Trophoblast cell (in vitro differentiated cells and primary cell): ENCODE measurements at regions not wholly inside any gene's neighbourhood (a gene's known extent, or its start where the extent isn't known, plus 50 kb on each side); places are given as distances from the start of the nearest gene placed in this dataset.

Source experiments
- DNase-seq, 2 donors: peaks; one replicate each; pipeline ENCODE4 v3.0.0-alpha.2; 2016
- H2AFZ ChIP-seq: 2 replicates; pipeline ENCODE4 v1.6.1; 2013; ENCODE audit warnings: low read length, moderate library complexity, mild to moderate bottlenecking; ENCODE audit not compliant: insufficient read depth, poor library complexity
- H2AK5ac ChIP-seq: 2 replicates; pipeline ENCODE4 v1.6.1; 2013; ENCODE audit warnings: mild to moderate bottlenecking, low read length
- H2BK120ac ChIP-seq: 2 replicates; pipeline ENCODE4 v1.6.1; 2013; ENCODE audit warnings: low read length, mild to moderate bottlenecking, moderate library complexity; ENCODE audit not compliant: insufficient read depth, poor library complexity
- H2BK12ac ChIP-seq: 2 replicates; pipeline ENCODE4 v1.6.1; 2013; ENCODE audit warnings: mild to moderate bottlenecking, low read length, moderate library complexity
- H2BK5ac ChIP-seq: 2 replicates; pipeline ENCODE4 v1.6.1; 2013; ENCODE audit warnings: low read length, low read depth, moderate library complexity, mild to moderate bottlenecking; ENCODE audit not compliant: poor library complexity
- H3K14ac ChIP-seq: 2 replicates; pipeline ENCODE4 v1.6.1; 2013; ENCODE audit warnings: mild to moderate bottlenecking, low read length
- H3K18ac ChIP-seq: 2 replicates; pipeline ENCODE4 v1.6.1; 2013; ENCODE audit warnings: mild to moderate bottlenecking, low read length
- H3K23ac ChIP-seq: 2 replicates; pipeline ENCODE4 v1.6.1; 2013; ENCODE audit warnings: low read length
- H3K27ac ChIP-seq: 2 replicates; pipeline ENCODE4 v1.5.1; 2013; ENCODE audit warnings: low read depth, mild to moderate bottlenecking, inconsistent platforms, low read length, moderate library complexity
- H3K27me3 ChIP-seq: 2 replicates; pipeline ENCODE4 v1.6.1; 2013; ENCODE audit warnings: inconsistent platforms, mild to moderate bottlenecking, low read length, moderate library complexity; ENCODE audit not compliant: insufficient read depth
- H3K36me3 ChIP-seq, 2 experiments: 1 replicate in 1 of 2; 2 replicates in 1 of 2; pipeline ENCODE4 v1.6.1; 2013; ENCODE audit warnings: low read length in 2 of 2, mild to moderate bottlenecking in 2 of 2, moderate library complexity in 1 of 2; ENCODE audit not compliant: insufficient read depth in 2 of 2, control insufficient read depth in 1 of 2
- H3K4ac ChIP-seq: 2 replicates; pipeline ENCODE4 v1.6.1; 2013; ENCODE audit warnings: low read depth, mild to moderate bottlenecking, low read length, moderate library complexity
- H3K4me1 ChIP-seq, 2 experiments: 1 replicate in 1 of 2; 2 replicates in 1 of 2; pipeline ENCODE4 v1.6.1; 2013; ENCODE audit warnings: low read length in 2 of 2, mild to moderate bottlenecking in 2 of 2, moderate library complexity in 1 of 2; ENCODE audit not compliant: insufficient read depth in 2 of 2, control insufficient read depth in 1 of 2
- H3K4me2 ChIP-seq: 2 replicates; pipeline ENCODE4 v1.6.1; 2013; ENCODE audit warnings: inconsistent platforms, mild to moderate bottlenecking, low read length, moderate library complexity
- H3K4me3 ChIP-seq: 2 replicates; pipeline ENCODE4 v1.5.1; 2013; ENCODE audit warnings: mild to moderate bottlenecking, low read depth, low read length, inconsistent platforms
- H3K79me1 ChIP-seq: one replicate; pipeline ENCODE4 v1.6.1; 2013; ENCODE audit warnings: low read length
- H3K79me2 ChIP-seq: 2 replicates; pipeline ENCODE4 v1.6.1; 2013; ENCODE audit warnings: low read length, mild to moderate bottlenecking; ENCODE audit not compliant: control insufficient read depth, insufficient read depth, poor library complexity
- H3K9ac ChIP-seq: 2 replicates; pipeline ENCODE4 v1.6.1; 2013; ENCODE audit warnings: mild to moderate bottlenecking, low read length
- H3K9me3 ChIP-seq: 2 replicates; pipeline ENCODE4 v1.6.1; 2013; ENCODE audit warnings: low read depth, mild to moderate bottlenecking, control low read depth, inconsistent platforms, low read length; ENCODE audit not compliant: insufficient read depth
- H4K12ac ChIP-seq: 2 replicates; pipeline ENCODE4 v1.6.1; 2013; ENCODE audit warnings: low read depth, mild to moderate bottlenecking, low read length, moderate library complexity
- H4K8ac ChIP-seq: 2 replicates; pipeline ENCODE4 v1.6.1; 2013; ENCODE audit warnings: low read depth, mild to moderate bottlenecking, low read length, moderate library complexity
- H4K91ac ChIP-seq: one replicate; pipeline ENCODE4 v1.6.1; 2013; ENCODE audit warnings: low read depth, mild to moderate bottlenecking, low read length, moderate library complexity
- WGBS: extraction: QIAGEN DNeasy Blood & Tissue Kit; methylation state at CpG from one replicate; pipeline ENCODE4 v1.1.7; 2013; ENCODE audit warnings: missing lambda C conversion rate; ENCODE audit not compliant: insufficient read length, insufficient coverage; ENCODE audit errors: extremely low coverage; 5-methylcytosine and 5-hydroxymethylcytosine counted together

- Histone ChIP-seq H3K79me1 (no peaks in the 10 kb centered on the region), H3K36me3 (no peaks in the 10 kb centered on the region), H3K4ac (no peak overlapping the region), H3K4me2 (no peak overlapping the region), H3K4me1 (no peaks in the 10 kb centered on the region), H2BK12ac (no peak overlapping the region), H4K12ac (no peak overlapping the region), H3K27ac (no peak overlapping the region), H3K9ac (no peak overlapping the region), H3K27me3 (no peaks in the 10 kb centered on the region), H3K23ac (no peak overlapping the region), H2AFZ (no peak overlapping the region), H3K18ac (no peak overlapping the region), H2BK120ac (no peak overlapping the region), H3K79me2 (no peaks in the 10 kb centered on the region), H4K8ac (no peak overlapping the region), H2AK5ac (no peak overlapping the region), H3K14ac (no peak overlapping the region), H3K9me3 (peaks cover 7% of the 10 kb centered on the region), H2BK5ac (no peak overlapping the region), H3K4me3 (no peak overlapping the region), H4K91ac (no peak overlapping the region)
- peak; percentile 21 to 47 for DNase-seq
- 100% methylated on average over 1 of the region's 4 CpGs for WGBS
Observed at GRCh38 chr9:17846948-17847655, 268.2 kb downstream of the SH3GL2 start.

GRCh38 chr9:17847908-17848307 is 269.0 kb downstream of the SH3GL2 start:
- H3K9me3 ChIP-seq, result peaks cover 7% of the 10 kb centered on the region
- H3K27ac ChIP-seq, result no peak overlapping the region
- H2AFZ ChIP-seq, result no peak overlapping the region
- H3K79me2 ChIP-seq, result no peaks in the 10 kb centered on the region
- no peak overlapping the region for H2BK5ac ChIP-seq
- H3K14ac ChIP-seq, result no peak overlapping the region
- H3K18ac ChIP-seq, result no peak overlapping the region
- H2AK5ac ChIP-seq, result no peak overlapping the region
- no peak overlapping the region for H3K23ac ChIP-seq
- no peak overlapping the region for H3K9ac ChIP-seq
- H4K8ac ChIP-seq, result no peak overlapping the region
- H4K12ac ChIP-seq, result no peak overlapping the region
- DNase-seq, result no peak
- H3K4me1 ChIP-seq, result no peaks in the 10 kb centered on the region
- H3K27me3 ChIP-seq, result no peaks in the 10 kb centered on the region
- no peak overlapping the region for H3K4me2 ChIP-seq
- H3K4ac ChIP-seq, result no peak overlapping the region
- H2BK12ac ChIP-seq, result no peak overlapping the region
- no peaks in the 10 kb centered on the region for H3K79me1 ChIP-seq
- no peak overlapping the region for H4K91ac ChIP-seq
- H2BK120ac ChIP-seq, result no peak overlapping the region
- no peaks in the 10 kb centered on the region for H3K36me3 ChIP-seq
- no CpG with 5 or more reads among the region's 3 CpGs for WGBS
- no peak overlapping the region for H3K4me3 ChIP-seq

- H3K18ac ChIP-seq, result no peak overlapping the region
- no CpG with 5 or more reads among the region's 2 CpGs for WGBS
- no peak overlapping the region for H2BK5ac ChIP-seq
- no peaks in the 10 kb centered on the region for H3K79me2 ChIP-seq
- H3K4ac ChIP-seq, result no peak overlapping the region
- no peak overlapping the region for H2AFZ ChIP-seq
- no peak overlapping the region for H4K8ac ChIP-seq
- no peaks in the 10 kb centered on the region for H3K36me3 ChIP-seq
- H3K4me2 ChIP-seq, result no peak overlapping the region
- no peak for DNase-seq
- H2BK12ac ChIP-seq, result no peak overlapping the region
- H4K91ac ChIP-seq, result no peak overlapping the region
- no peak overlapping the region for H3K4me3 ChIP-seq
- no peak overlapping the region for H3K9ac ChIP-seq
- H3K14ac ChIP-seq, result no peak overlapping the region
- no peak overlapping the region for H4K12ac ChIP-seq
- no peak overlapping the region for H3K23ac ChIP-seq
- H2AK5ac ChIP-seq, result no peak overlapping the region
- no peaks in the 10 kb centered on the region for H3K9me3 ChIP-seq
- no peaks in the 10 kb centered on the region for H3K27me3 ChIP-seq
- H3K4me1 ChIP-seq, result no peaks in the 10 kb centered on the region
- H2BK120ac ChIP-seq, result no peak overlapping the region
- no peak overlapping the region for H3K27ac ChIP-seq
- no peaks in the 10 kb centered on the region for H3K79me1 ChIP-seq
Observed at GRCh38 chr9:17852108-17852507, 273.2 kb downstream of the SH3GL2 start.

- H4K8ac ChIP-seq, result no peak overlapping the region
- no peak for DNase-seq
- H4K12ac ChIP-seq, result no peak overlapping the region
- H3K14ac ChIP-seq, result no peak overlapping the region
- no peak overlapping the region for H3K9ac ChIP-seq
- H3K27ac ChIP-seq, result no peak overlapping the region
- no peaks in the 10 kb centered on the region for H3K27me3 ChIP-seq
- H2AFZ ChIP-seq, result no peak overlapping the region
- H2BK120ac ChIP-seq, result no peak overlapping the region
- H3K4ac ChIP-seq, result no peak overlapping the region
- no peaks in the 10 kb centered on the region for H3K4me1 ChIP-seq
- no peaks in the 10 kb centered on the region for H3K79me2 ChIP-seq
- WGBS, result no CpG with 5 or more reads among the region's 1 CpG
- no peaks in the 10 kb centered on the region for H3K9me3 ChIP-seq
- H2BK12ac ChIP-seq, result no peak overlapping the region
- H2BK5ac ChIP-seq, result no peak overlapping the region
- no peaks in the 10 kb centered on the region for H3K36me3 ChIP-seq
- H2AK5ac ChIP-seq, result no peak overlapping the region
- H3K23ac ChIP-seq, result no peak overlapping the region
- no peak overlapping the region for H3K18ac ChIP-seq
- no peaks in the 10 kb centered on the region for H3K79me1 ChIP-seq
- H4K91ac ChIP-seq, result no peak overlapping the region
- no peak overlapping the region for H3K4me2 ChIP-seq
- H3K4me3 ChIP-seq, result no peak overlapping the region
Observed at GRCh38 chr9:17854487-17854886, 275.6 kb downstream of the SH3GL2 start.
